GM18520 (cell line): ENCODE measurements at regions not wholly inside any gene's neighbourhood (a gene's known extent, or its start where the extent isn't known, plus 50 kb on each side); places are given as distances from the start of the nearest gene placed in this dataset.
A peak's percentile ranks its signal among the peaks of the same experiment; 100 is the strongest.

ENCODE experiments used
- ATAC-seq: cut with Tn5 transposase; IDR thresholded peaks from one replicate; pipeline ENCODE4 v1.9.1; 2021; ENCODE audit not compliant: unreplicated experiment

GRCh38 chr4:12880844-12881243, 603.3 kb downstream of the RAB28 start:
- ATAC-seq: no peak

GRCh38 chr4:12879496-12879895, 604.6 kb downstream of the RAB28 start:
- no peak for ATAC-seq

GRCh38 chr4:12875640-12876243, 608.4 kb downstream of the RAB28 start:
- ATAC-seq: no peak

- no peak for ATAC-seq
These were observed 610.8 kb downstream of the RAB28 start for GRCh38 chr4:12873351-12873750.

- no peak for ATAC-seq
These were observed 622.7 kb downstream of the RAB28 start for GRCh38 chr4:12861422-12861821.

GRCh38 chr4:12852338-12853307, 631.5 kb downstream of the RAB28 start:
- ATAC-seq: no peak

- ATAC-seq: no peak
These were observed 637.8 kb downstream of the RAB28 start for GRCh38 chr4:12846368-12846767.

GRCh38 chr4:12844141-12844540, 640.0 kb downstream of the RAB28 start:
- ATAC-seq: no peak

GRCh38 chr4:12827966-12828365, 656.2 kb downstream of the RAB28 start:
- ATAC-seq: no peak

GRCh38 chr4:12791536-12791935, 692.6 kb downstream of the RAB28 start:
- no peak for ATAC-seq

- ATAC-seq: no peak
These were observed 696.9 kb downstream of the RAB28 start for GRCh38 chr4:12787261-12787660.

- ATAC-seq: no peak
These were observed 705.4 kb downstream of the RAB28 start for GRCh38 chr4:12778706-12779105.

- ATAC-seq: no peak
These were observed 705.9 kb downstream of the RAB28 start for GRCh38 chr4:12778191-12778590.

GRCh38 chr4:12770351-12770750, 713.8 kb downstream of the RAB28 start:
- no peak for ATAC-seq

- ATAC-seq: no peak
These were observed 722.4 kb downstream of the RAB28 start for GRCh38 chr4:12761694-12762093.

GRCh38 chr4:12747154-12747553, 737.0 kb downstream of the RAB28 start:
- ATAC-seq: no peak

- ATAC-seq: no peak
These were observed 737.9 kb downstream of the RAB28 start for GRCh38 chr4:12746221-12746620.

- ATAC-seq: peak; percentile 57
These were observed 749.6 kb downstream of the RAB28 start for GRCh38 chr4:12734586-12734985.

- ATAC-seq: no peak
These were observed 754.8 kb downstream of the RAB28 start for GRCh38 chr4:12729384-12729783.

- no peak for ATAC-seq
These were observed 759.6 kb downstream of the RAB28 start for GRCh38 chr4:12724510-12724909.

- ATAC-seq: no peak
These were observed 760.2 kb downstream of the RAB28 start for GRCh38 chr4:12723849-12724447.

- no peak for ATAC-seq
These were observed 767.2 kb downstream of the RAB28 start for GRCh38 chr4:12716896-12717295.
